H1 (cell line): ENCODE measurements at regions not wholly inside any gene's neighbourhood (a gene's known extent, or its start where the extent isn't known, plus 50 kb on each side); places are given as distances from the start of the nearest gene placed in this dataset.

Experiments used
- CHD7 ChIP-seq: fragments of 300-600 bp; sonication (generic); IDR thresholded peaks from 2 replicates; pipeline ENCODE4 v1.7.1; 2012; ENCODE audit warnings: low read length, moderate library complexity, mild to moderate bottlenecking, inconsistent platforms; ENCODE audit not compliant: insufficient replicate concordance
- SRF ChIP-seq: IDR thresholded peaks from 2 replicates; pipeline ENCODE4 v1.6.1; 2011; ENCODE audit warnings: mild to moderate bottlenecking, low read depth, low read length, moderate library complexity
- TF ChIP-seq, protein P1 (sequence below): IDR thresholded peaks from 2 replicates; pipeline ENCODE4 v1.6.1; 2011; ENCODE audit warnings: low read depth, mild to moderate bottlenecking, low read length; ENCODE audit not compliant: insufficient read depth

DNA sequence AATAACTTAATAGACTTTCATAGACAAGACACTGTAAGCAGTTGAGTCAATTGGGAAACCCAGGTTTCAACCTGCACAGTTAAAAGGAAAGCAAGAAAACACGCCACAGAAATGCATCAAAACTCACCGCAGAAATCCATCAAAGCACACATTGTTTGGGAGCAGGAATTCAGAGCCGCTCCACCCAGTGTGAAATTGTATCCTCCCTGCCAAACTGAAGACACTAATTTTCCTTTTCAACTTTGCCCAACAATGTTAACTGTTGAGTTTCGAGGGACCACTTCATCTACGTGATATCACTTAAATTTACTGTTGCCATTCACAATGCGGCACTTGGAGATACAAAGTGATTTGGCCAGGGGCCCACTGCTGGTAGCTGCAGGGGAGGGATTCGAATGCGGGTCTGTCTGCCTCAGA is 92.7 kb downstream of the DACT2 start (continued):
- TF ChIP-seq CHD7 (no peak), SRF (no peak)
- TF ChIP-seq, protein P1, sequence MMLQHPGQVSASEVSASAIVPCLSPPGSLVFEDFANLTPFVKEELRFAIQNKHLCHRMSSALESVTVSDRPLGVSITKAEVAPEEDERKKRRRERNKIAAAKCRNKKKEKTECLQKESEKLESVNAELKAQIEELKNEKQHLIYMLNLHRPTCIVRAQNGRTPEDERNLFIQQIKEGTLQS: no peak
